HEK293T (cell line): ENCODE measurements at regions not wholly inside any gene's neighbourhood (a gene's known extent, or its start where the extent isn't known, plus 50 kb on each side); places are given as distances from the start of the nearest gene placed in this dataset.

ENCODE experiments used
- CTCF ChIA-PET: fragments of 350-600 bp; formaldehyde crosslinking; extraction: SDS; loops from one replicate; lab custom pipeline; 2021; ENCODE audit warnings: antibody characterized with exemption, inconsistent platforms; lab: Yijun Ruan, JAX
- POLR2A ChIA-PET: fragments of 350-600 bp; formaldehyde crosslinking; extraction: SDS; loops from one replicate; lab custom pipeline; 2020; ENCODE audit warnings: antibody characterized with exemption, inconsistent platforms; lab: Yijun Ruan, JAX
- DNase-seq: peaks from one replicate; pipeline ENCODE4 v3.0.0; 2012; ENCODE audit warnings: mixed read lengths; ENCODE audit errors: extremely low spot score
- ARNT ChIP-seq: fragments of 450-650 bp; IDR thresholded peaks from 2 replicates; pipeline ENCODE4 v1.6.1; 2017; ENCODE audit warnings: mild to moderate bottlenecking
- BHLHE40 ChIP-seq: fragments of 450-650 bp; IDR thresholded peaks from 2 replicates; pipeline ENCODE4 v1.6.1; 2016; ENCODE audit warnings: mild to moderate bottlenecking, moderate library complexity, borderline replicate concordance
- CTBP1 ChIP-seq: fragments of 450-650 bp; IDR thresholded peaks from 2 replicates; pipeline ENCODE4 v1.6.1; 2016; ENCODE audit warnings: borderline replicate concordance
- ELF4 ChIP-seq: fragments of 450-650 bp; IDR thresholded peaks from 2 replicates; pipeline ENCODE4 v1.6.1; 2017; ENCODE audit warnings: antibody characterized with exemption
- FOXA1 ChIP-seq: fragments of 450-650 bp; IDR thresholded peaks from 2 replicates; pipeline ENCODE4 v1.6.1; 2016; ENCODE audit warnings: mild to moderate bottlenecking
- FOXK2 ChIP-seq: fragments of 450-650 bp; IDR thresholded peaks from 2 replicates; pipeline ENCODE4 v1.6.1; 2016; ENCODE audit warnings: mild to moderate bottlenecking
- FOXM1 ChIP-seq: fragments of 450-650 bp; IDR thresholded peaks from 2 replicates; pipeline ENCODE4 v1.6.1; 2017; ENCODE audit warnings: mild to moderate bottlenecking, borderline replicate concordance
- HDGF ChIP-seq: fragments of 450-650 bp; IDR thresholded peaks from 2 replicates; pipeline ENCODE4 v1.6.1; 2017; ENCODE audit warnings: antibody characterized with exemption, borderline replicate concordance
- L3MBTL2 ChIP-seq: fragments of 450-650 bp; conservative IDR thresholded peaks from 2 replicates; pipeline ENCODE4 v1.6.1; 2016; ENCODE audit warnings: mild to moderate bottlenecking
- LEF1 ChIP-seq: fragments of 450-650 bp; IDR thresholded peaks from 2 replicates; pipeline ENCODE4 v1.6.1; 2017; ENCODE audit warnings: mild to moderate bottlenecking, borderline replicate concordance
- NFRKB ChIP-seq: fragments of 450-650 bp; IDR thresholded peaks from 2 replicates; pipeline ENCODE4 v1.6.1; 2016; ENCODE audit warnings: mild to moderate bottlenecking, moderate library complexity
- PKNOX1 ChIP-seq: fragments of 450-650 bp; IDR thresholded peaks from 2 replicates; pipeline ENCODE4 v1.6.1; 2016
- SP1 ChIP-seq: fragments of 450-650 bp; IDR thresholded peaks from 2 replicates; pipeline ENCODE4 v1.6.1; 2017
- SUZ12 ChIP-seq: fragments of 450-650 bp; IDR thresholded peaks from 2 replicates; pipeline ENCODE4 v1.6.1; 2016; ENCODE audit warnings: mild to moderate bottlenecking
- TARDBP ChIP-seq: fragments of 450-650 bp; IDR thresholded peaks from 2 replicates; pipeline ENCODE4 v1.6.1; 2016
- ZNF384 ChIP-seq: fragments of 450-650 bp; IDR thresholded peaks from 2 replicates; pipeline ENCODE4 v1.6.1; 2016

GRCh38 chr5:82355053-82355452 is 76.9 kb upstream of the RPS23 start:
- POLR2A ChIA-PET: no interaction called here
- CTCF ChIA-PET: interaction anchor here (1.4 kb wide), 1 partner anchor 42 kb away, joined by 4 read pairs; no protein-coding TSS in a partner anchor
- TF ChIP-seq ELF4 (no peak), FOXK2 (no peak), ZNF384 (no peak), FOXM1 (no peak), BHLHE40 (no peak), PKNOX1 (no peak), SUZ12 (no peak), TARDBP (no peak), L3MBTL2 (no peak)
- DNase-seq: no peak

GRCh38 chr5:82354543-82354942 is 76.4 kb upstream of the RPS23 start:
- ChIA-PET POLR2A (no interaction called here), CTCF (interaction anchor here (0.7 to 1.4 kb wide), 3 partner anchors 42 to 164 kb away, joined by 3 to 4 read pairs (median 3); no protein-coding TSS in a partner anchor)

GRCh38 chr5:82353522-82353921 is 75.4 kb upstream of the RPS23 start:
- DNase-seq: no peak
- ChIA-PET POLR2A (interaction anchor here (1.2 kb wide), 1 partner anchor 12 kb away, joined by 3 read pairs; no protein-coding TSS in a partner anchor), CTCF (interaction anchor here (0.6 to 1.3 kb wide), 3 partner anchors 11 to 282 kb away, joined by 3 read pairs; no protein-coding TSS in a partner anchor)
- TF ChIP-seq ARNT: no peak
- TF ChIP-seq CTBP1: no peak
- TF ChIP-seq NFRKB: no peak
- no peak for TF ChIP-seq FOXK2
- no peak for TF ChIP-seq HDGF
- TF ChIP-seq PKNOX1: no peak
- TF ChIP-seq ELF4: no peak
- TF ChIP-seq L3MBTL2: no peak
- TF ChIP-seq ZNF384: no peak
- no peak for TF ChIP-seq SP1
- TF ChIP-seq BHLHE40: no peak

More at GRCh38 chr5:82354543-82354942, 76.4 kb upstream of the RPS23 start:
- no peak for DNase-seq
- TF ChIP-seq SP1 (no peak), PKNOX1 (no peak), ELF4 (no peak), L3MBTL2 (no peak), ARNT (no peak), FOXA1 (no peak), BHLHE40 (no peak), SUZ12 (no peak), TARDBP (no peak), HDGF (no peak), FOXK2 (no peak), LEF1 (no peak), CTBP1 (no peak), ZNF384 (no peak), NFRKB (no peak)

- POLR2A ChIA-PET: interaction anchor here (1.2 kb wide), 1 partner anchor 14 kb away, joined by 3 read pairs; no protein-coding TSS in a partner anchor
- no peak for TF ChIP-seq ZNF384
- TF ChIP-seq CTBP1: no peak
- no peak for DNase-seq
- CTCF ChIA-PET: interaction anchor here (0.6 to 1.3 kb wide), 5 partner anchors 12 to 874 kb away, joined by 3 read pairs; no protein-coding TSS in a partner anchor
Observed at GRCh38 chr5:82352146-82352791, 74.1 kb upstream of the RPS23 start.

- ChIA-PET CTCF (interaction anchor here (0.6 to 0.9 kb wide), 4 partner anchors 55 to 874 kb away, joined by 3 read pairs; no protein-coding TSS in a partner anchor), POLR2A (no interaction called here)
- TF ChIP-seq L3MBTL2 (no peak), FOXM1 (no peak), FOXK2 (no peak), NFRKB (no peak), PKNOX1 (no peak), LEF1 (no peak), SUZ12 (no peak), ARNT (no peak), BHLHE40 (no peak), HDGF (no peak), ELF4 (no peak), TARDBP (no peak)
- DNase-seq: peak; percentile 69
Observed at GRCh38 chr5:82351754-82352145, 73.6 kb upstream of the RPS23 start.

GRCh38 chr5:82351297-82351696 is 73.1 kb upstream of the RPS23 start:
- TF ChIP-seq ARNT (no peak), PKNOX1 (no peak), TARDBP (no peak), CTBP1 (no peak), LEF1 (no peak), SP1 (no peak), FOXA1 (no peak), NFRKB (no peak), FOXK2 (no peak), L3MBTL2 (no peak), BHLHE40 (no peak), HDGF (no peak), ZNF384 (no peak), SUZ12 (no peak), ELF4 (no peak), FOXM1 (no peak)
- CTCF ChIA-PET: interaction anchor here (1.2 to 1.3 kb wide), 2 partner anchors 27 to 143 kb away, joined by 4 read pairs; no protein-coding TSS in a partner anchor
- no peak for DNase-seq
- POLR2A ChIA-PET: no interaction called here
